ENCODE measurements at regions not wholly inside any gene's neighbourhood (a gene's known extent, or its start where the extent isn't known, plus 50 kb on each side); places are given as distances from the start of the nearest gene placed in this dataset.

DNA sequence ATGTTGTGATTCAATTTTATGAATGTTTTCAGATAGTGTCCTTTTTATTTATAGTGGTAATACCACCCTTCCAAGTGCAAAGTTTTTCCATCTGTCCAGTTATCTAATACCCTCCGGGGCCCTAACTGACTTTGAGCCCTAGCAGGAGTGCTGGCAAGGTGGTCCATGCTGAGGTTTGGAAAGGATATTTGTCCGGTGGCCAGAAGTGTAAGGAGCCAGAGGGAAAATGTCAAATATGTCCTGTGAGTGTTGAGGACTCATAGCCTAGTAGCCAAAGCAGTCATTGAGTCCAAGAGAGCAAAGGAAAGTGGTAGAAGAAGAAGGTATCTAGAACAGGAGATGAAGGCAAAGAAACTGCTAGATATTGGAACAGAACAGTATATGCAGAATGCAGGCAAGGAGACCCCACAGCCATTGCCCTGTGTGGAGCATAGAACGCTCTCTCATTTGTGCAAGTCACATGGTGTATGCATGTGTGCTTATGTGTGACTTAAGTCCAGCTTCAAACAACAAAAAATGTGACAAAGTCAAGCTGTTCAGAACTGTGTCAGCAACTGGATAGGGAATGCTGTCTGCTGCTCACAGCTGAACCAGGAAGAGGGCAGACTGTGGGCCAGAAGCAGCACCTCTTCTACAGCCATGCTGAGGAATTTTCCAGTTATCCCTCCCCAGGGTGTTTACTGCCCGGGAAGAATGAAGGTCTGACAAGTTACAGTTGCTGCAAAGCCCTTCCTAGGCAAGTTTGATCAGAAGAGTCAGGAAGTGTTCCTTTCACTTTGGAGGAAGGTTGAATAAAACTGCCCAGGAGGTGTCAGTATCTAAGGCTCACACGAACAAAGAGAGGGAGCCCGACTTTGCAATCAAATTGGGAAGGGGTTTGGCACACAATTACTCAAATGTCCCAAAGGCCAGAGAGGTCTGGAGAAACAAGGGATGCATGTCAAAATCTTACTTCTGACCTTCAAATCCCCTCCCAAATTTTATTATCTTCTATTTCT is 463.3 kb upstream of the DMAC1 start:
- peak; percentile 36 for DNase-seq (ENCODE audit: low read depth, low spot score)

DNA sequence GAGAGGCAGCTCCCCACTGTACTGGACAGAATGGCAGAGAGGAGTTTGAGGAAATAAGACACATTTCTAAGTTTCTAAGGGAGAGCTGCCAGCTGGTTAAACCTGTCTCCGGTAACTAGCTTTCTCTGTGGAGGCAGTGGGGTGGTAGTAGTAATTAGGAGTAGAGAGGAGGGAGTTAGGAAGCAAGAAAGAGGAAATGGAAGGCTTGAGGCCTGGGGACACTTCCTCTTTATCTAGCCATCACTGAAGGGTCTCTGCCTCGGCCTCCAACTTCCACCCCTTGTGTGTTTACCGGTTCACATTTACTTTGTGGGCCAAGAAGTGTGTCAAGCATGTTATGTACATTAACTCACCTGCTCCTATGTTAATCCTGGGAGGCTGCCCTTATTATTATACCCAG is 462.2 kb upstream of the DMAC1 start:
- DNase-seq (ENCODE audit: low read depth, low spot score): no peak

DNA sequence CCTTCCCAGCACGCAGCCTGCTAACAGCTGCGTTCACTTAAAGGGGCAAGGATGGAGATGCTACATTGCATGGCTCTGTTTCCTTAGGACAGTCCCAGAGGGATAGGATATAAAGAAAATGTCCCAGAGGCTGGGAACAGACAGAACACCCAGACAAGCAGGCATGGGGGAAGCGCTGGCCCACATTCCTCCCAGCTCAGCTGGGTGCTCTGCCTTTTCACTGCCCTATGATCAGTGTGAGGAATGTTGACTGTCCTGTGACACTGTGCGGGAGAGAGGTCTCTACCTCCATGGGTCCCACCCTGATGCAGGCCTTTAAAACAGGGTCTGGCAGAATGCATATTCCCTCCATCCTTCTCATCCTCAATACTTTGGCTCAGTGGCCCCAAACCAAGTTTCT is 459.4 kb upstream of the DMAC1 start:
- DNase-seq (ENCODE audit: low read depth, low spot score): peak; percentile 10

DNA sequence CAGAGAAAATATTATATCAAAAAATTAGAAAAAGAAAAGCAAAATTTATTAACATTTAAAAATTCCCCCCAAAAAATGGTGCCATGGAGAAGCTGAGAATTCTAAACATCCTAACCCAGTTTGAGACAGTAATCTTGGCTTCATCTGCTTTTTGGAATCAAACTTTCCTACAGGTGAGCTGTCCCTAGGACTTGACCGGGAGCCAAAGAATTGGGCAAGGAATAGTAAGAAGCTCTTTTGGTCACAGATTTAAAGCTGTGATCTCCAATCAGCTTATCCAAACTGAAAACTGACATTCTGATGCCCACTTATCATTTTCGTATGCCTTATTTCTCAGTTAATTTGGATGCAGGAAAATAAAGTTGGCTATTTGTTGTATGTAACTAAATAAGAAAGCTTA is 457.3 kb upstream of the DMAC1 start:
- DNase-seq (ENCODE audit: low read depth, low spot score): no peak

DNA sequence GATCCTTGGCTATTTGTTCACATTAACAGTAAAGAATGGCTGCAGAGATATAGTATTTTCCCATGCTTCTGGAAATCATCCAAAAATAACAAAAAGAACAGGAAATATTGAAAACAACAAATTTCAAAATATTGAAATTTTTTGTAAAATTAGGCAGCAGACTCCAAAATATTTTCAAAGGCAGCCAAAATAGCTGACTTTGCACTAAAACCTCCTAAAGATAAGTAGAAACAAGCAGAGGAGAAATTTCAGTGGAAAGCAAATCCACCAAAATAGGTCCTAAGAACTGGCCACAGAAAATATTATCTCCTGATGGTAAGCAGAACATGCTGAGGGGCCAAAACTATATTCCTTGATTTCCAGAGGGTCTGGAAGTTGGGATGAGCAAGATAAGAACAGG is 456.3 kb upstream of the DMAC1 start:
- no peak for DNase-seq (ENCODE audit: low read depth, low spot score)

DNA sequence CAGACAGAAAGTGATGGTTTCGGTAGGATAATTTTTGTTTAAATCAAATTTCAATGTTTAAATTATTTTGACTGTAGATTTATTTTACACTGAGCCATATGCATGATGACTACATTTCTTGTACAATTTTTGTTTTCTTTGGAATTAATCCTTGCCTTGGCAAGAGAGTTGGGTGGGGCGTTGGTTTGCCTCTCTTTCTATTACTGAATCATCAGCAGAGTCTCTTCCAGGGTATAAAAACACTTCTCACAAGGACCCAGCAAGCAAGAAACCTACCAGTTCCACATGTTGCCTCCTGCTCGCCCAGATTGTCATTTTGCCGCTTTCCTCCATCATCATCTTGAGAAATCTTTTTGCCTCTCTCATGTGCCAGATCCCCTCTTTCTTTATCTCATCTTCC is 455.0 kb upstream of the DMAC1 start:
- DNase-seq (ENCODE audit: low read depth, low spot score): no peak

DNA sequence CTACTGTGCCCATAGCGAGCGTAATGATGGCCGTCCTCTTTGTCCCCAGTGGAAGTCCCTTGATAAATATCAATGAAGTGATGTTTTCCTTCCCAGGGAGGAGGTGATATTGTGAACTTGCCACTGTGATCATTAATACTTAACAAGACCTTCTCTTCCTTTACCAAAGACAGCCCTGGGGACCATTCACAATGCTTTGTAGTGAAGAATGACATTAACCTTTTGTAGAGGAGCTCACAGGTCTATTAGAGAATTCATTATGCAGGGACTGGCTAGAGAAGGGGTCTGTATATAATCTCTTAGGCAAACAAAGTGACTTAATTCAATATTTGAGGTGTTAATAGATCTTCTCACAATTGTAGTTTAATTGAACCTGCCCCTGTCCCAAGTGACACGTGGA is 452.9 kb upstream of the DMAC1 start:
- DNase-seq (ENCODE audit: low read depth, low spot score): no peak

DNA sequence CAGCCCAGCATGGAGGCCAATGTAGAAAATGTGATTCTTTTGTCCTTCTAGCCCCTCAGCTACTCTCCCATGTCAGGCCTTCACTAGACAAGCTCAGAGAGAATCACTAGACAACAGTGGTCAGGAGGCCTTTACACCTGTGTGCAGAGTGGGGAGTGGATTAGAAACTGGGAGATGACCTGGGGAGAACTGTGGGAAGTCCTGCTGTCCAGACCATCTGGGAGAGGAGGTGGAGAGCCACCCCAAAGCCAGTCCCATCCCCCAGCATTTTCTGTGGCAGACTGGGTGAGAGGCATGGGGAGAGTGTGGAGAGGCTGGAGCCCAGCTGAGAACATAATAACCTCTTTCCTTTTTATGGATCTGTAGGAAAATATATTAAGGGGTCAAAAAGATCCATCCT is 452.0 kb upstream of the DMAC1 start:
- DNase-seq (ENCODE audit: low read depth, low spot score): no peak

DNA sequence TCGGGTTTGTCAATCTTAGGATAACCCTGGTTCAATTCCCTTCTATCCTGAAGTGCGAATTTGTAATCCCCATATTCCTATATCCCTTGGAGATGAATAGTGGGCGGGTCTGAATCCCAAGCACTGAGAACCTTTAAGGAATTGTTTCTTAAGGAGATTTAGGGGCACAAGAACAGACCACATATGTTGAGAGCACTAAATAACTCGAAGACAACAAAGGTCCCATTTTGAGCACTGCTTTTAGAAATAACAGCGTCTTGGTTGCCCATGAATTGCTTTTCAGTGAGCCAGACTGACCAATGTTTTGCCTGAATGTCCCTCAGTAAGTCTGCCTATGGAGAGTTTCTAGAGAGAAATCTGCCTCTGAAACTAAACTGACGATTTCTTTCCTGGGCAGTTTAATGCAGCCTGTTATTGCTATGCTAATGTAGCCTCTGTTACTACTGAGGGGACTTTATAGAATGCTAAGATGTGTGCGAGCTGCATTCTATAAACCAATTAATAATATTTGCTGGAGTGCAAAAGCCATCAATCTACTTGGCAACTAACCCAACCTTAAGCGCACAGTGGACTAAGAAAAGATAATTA is 445.0 kb upstream of the DMAC1 start:
- no peak for DNase-seq (ENCODE audit: low read depth, low spot score)

DNA sequence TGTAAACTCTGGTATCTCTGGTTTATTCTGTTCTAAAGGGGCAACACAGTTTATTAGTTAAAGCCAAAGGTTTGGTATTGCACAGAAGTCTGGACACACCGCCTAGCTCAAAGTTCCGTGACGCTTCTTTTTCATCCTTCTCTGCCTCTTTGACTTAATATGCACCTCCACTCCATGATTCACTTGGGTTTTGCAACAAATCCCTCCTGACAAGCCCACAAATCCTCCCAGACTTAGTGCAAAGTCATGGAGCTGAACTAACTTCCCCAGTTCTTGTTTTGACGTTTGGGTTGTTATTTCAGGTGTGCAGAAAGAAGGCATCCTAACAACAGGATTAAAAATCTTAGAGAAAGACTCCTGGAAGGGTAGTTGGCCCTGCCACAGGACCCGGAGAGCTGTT is 441.6 kb upstream of the DMAC1 start:
- no peak for DNase-seq (ENCODE audit: low read depth, low spot score)

DNA sequence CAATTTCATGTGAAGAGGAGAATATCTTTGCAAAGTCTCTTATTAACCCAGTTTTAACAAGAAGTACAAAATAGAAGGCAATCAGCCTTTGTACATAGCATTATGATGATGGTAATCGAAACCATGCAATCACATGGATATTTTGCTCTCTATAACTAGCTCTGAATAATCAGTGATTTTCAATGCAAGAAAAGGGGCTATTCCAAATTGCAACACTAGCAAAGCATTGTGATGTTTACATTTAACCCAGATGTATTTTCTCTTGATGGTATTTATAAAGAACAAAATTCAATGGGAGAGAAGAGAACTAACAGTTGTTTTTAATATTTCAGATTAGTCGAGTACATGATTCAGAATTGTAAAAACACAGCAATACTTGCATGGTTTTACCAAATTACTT is 437.5 kb upstream of the DMAC1 start:
- DNase-seq (ENCODE audit: low read depth, low spot score): no peak

DNA sequence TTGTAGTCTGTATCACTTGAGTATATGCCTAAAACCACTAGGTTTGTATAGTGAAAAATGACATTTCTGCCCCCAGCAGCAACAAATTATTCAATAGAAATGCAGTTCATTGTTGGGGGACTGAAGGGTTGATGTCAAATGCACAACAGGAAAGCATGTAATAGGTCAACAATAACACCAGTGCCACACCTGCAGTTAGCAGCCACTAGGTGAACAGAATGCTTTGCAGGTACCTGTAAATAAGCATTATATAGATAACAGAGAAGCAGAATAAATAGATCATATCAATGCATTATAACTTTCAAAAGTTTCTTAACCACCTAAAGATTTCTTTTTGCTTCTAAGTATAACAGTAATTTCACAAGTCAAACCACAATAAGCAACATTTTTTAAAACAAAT is 435.9 kb upstream of the DMAC1 start:
- DNase-seq (ENCODE audit: low read depth, low spot score): no peak

DNA sequence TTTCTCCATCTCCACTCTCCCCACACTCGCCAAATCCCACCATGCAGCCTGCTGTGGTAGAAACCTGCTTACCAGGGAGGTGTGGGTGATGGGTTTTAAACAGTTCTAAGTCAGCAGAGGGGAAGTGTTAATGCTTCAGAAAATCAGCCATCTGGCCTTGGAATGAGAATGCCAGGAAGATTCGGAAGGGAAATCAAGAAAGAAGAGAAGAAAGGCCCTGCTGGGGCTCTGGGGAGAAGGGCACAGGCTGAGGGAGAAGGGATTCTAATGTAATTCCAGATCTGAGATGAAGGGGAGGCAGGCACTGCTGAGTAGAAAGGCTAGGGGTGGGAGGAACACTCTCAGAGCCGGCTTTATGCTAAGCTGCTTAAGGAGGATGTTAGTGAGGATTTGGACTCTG is 434.7 kb upstream of the DMAC1 start:
- DNase-seq (ENCODE audit: low read depth, low spot score): no peak

DNA sequence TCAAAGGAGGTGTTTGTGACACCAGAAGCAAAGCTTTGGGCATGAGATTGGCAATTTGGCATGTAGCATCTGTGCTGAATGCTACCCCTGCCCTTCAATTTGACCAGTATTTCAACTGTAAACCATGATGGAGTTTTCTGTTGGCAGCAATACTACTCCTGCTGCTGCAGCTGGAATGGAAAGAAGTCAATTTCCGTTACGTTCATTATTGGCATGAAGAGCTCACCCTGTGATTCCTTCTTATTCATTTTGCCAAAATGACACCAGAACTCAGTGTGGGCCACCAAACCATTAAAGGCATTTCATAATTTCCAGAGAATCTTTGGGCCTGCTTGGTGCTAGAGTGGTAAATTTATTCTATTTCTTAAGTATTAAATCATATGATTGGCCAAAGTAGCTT is 433.1 kb upstream of the DMAC1 start:
- DNase-seq (ENCODE audit: low read depth, low spot score): no peak

DNA sequence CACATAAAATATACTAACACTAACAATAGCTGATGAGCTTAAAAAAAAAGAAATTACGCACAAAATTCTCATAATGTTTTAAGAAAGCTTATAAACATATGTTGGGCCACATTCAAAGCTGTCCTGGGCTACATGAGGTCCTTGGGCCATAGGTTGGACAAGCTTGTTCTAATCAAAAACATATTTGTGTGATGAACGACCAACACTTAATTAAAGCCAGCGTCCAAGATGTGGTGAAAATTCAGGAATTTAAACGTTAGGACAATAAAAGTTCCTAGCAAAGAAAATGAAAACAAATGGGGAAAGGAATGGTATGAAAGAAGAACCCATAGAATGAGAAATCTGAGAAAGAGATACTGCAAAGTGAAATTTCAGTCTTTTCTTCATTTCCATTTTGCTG is 429.6 kb upstream of the DMAC1 start:
- no peak for DNase-seq (ENCODE audit: low read depth, low spot score)

DNA sequence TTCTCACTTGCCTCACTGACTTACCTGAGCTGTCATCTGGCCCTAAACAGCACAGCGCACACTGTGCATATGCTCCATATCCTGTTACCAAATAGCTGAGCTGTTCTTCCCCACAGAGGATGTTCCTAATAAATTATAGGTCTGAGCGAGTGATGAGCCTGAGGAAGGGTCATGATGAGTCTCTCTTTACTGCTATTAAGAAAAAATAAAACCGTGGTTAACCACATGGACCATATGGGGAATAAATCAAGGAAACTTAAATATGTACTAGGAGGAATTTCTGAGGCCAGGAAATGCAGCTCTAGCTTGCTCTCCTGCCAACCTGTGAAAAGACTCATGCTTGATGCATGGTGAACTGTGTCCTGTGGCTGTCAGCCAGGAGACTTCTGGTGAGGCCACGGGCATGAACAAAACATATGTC is 424.8 kb upstream of the DMAC1 start:
- no peak for DNase-seq (ENCODE audit: low read depth, low spot score)

DNA sequence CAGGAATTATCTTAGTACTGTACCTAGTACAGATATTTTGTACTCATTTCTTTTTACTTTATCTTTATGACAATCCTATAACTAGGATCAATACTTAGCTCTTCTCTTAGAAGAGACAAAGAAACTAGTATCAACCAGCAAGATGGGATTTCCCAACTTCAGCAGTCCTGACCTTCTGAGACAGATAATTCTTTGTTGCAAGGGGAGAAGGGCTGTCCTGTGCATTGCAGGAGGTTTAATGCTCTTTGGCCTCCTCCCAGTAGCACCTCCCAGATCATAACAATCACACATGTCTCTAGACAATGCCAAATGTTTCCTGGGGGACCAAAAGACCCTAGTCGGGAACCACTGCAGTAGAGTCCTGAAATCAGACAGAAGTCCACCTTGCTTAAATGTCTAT is 424.3 kb upstream of the DMAC1 start:
- DNase-seq (ENCODE audit: low read depth, low spot score): no peak

DNA sequence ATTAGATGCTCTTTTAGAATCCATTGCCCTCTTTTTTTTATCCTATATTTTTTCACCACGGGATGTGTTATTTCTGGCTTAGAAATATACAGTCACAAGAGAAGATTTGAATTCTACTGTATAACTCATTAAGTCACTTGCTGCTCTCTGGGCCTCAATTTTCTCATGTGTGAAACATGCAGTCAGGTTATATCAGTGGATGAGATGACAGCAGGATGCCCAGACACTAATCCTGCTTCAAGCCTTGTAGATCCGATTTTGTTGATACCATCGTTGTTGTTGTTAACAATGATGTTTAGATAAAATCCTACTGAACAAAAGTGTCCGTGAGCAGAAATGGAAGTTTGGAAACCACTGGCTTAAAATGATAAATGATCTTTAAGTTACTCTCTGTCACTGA is 421.9 kb upstream of the DMAC1 start:
- DNase-seq (ENCODE audit: low read depth, low spot score): no peak

DNA sequence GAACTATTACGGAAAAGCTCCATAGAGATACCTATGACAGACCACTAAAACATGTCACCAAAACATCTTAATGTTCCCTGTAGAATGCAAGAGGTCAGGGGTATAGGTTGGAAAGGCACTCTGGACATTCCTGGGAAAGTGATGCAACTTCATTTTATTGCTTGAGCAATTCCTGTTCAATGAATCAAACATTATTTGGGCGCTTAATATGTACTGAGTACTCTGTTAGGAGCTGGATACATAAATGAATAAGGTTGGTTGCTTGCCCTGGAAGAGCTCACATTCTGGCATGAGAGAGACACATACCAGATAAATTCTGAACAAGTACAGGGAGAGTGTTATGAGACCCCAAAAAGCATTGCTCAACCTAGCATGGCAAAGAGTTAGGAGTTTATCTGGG is 408.9 kb upstream of the DMAC1 start:
- no peak for DNase-seq (ENCODE audit: low read depth, low spot score)

DNA sequence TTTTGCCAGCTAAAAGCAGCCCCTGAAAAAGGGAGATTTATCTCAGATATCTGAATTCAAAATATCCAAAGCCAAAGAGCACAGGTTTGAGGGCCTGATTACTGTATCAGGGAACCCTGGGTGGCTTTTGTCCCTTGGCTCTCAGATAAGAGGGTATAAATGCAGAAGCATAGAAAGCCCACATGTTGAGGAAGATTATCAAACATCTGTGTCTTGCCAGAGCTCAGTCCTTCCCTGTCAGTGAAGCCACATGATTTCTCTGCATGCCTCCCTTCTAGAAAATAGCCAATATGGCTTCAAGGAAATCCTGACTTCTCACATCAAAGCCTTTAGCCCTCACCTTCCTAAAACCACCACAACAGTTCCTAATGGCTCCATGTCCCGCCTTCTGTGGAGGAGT is 408.0 kb upstream of the DMAC1 start:
- no peak for DNase-seq (ENCODE audit: low read depth, low spot score)

DNA sequence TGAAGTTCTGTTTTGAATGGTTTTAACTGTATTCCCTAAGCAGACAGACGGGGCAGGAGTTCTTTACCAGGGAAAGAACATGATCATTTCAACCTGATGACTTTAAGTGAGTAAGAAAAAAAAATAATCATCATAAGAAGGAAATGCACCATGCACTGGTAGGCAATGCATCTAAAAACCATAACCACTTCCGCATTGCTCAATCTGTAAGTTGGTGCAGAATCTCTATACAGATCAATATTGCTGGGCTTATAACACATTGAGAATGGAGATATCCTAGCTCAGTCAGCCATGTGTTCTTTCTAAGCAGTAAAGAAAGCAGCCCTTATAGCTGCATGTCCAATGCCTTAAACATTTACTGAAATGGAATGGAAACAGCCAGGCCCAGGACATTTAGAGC is 407.1 kb upstream of the DMAC1 start:
- DNase-seq (ENCODE audit: low read depth, low spot score): no peak

DNA sequence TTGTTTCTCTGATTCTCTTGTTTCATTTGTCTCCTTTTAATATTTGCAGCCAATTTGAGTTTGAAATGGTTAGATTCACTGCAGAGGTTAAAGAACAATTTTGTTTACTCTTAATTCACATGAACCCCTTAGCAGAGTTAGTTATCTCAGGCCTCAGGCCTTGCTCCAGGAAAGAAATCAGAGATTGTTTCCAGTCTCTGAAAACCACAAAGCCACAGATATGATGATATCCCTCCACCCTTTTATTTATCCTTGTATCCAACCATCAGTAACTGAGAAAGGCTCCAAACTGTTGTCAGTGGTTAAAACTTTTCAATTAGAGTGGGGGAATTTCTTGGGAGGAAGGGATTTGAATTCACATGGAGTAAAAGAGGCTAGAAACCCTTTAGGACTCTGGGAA is 406.0 kb upstream of the DMAC1 start:
- DNase-seq (ENCODE audit: low read depth, low spot score): no peak

DNA sequence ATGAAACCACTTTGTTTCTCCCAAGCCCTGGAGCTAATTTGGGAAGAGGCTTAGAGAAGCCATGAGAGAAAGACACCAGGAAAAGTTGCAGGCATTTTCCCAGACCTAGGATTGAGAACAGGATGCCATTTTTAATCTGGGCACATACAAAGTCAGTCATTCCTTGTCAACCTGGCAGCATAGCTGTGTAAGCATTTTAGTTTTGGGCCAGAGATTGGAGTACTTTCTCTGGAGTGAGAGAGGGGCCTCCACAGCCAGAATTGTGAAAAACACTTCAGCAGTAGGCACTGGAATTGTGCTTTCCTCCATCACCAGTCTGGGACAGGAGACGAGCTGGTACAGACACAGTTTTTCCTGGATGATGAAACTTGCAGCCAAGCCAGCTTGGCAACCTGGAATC is 390.3 kb upstream of the DMAC1 start:
- no peak for DNase-seq (ENCODE audit: low read depth, low spot score)
